ENCODE measurements at regions not wholly inside any gene's neighbourhood (a gene's known extent, or its start where the extent isn't known, plus 50 kb on each side); places are given as distances from the start of the nearest gene placed in this dataset.

DNA sequence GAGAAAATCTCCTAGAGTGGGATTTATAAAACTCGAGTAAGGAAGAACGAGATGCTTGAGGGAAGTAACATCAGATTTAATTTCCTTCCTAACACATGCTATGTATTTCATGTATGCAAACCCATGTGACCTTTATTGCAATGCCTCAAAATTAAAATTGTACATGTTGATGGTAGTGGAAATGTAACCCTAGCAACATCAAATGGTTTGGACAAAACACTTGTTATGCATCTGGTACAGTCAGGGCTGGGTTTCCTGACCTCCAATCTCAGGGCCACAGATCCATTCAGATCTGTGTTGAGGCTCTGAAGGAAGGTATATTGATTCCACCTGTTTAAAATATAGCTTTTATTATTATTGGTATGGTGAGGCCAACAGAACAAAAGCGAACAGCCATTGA, 246.0 kb downstream of the WNT5A start:
- in situ Hi-C loops (cut with MboI): no loop called here
- no peak overlapping the region for H3K4me3 ChIP-seq
- TF ChIP-seq ATF3 (IDR thresholded peaks at IDR 0.05; ENCODE audit: borderline replicate concordance, extremely low read depth, low read depth, low read length) (no peak), ETV6 (conservative IDR thresholded peaks at IDR 0.05 in 1 of 2, IDR thresholded peaks at IDR 0.05 in 1 of 2; ENCODE audit: borderline replicate concordance in 1 of 2, low read depth in 1 of 2) (no peak), ASH2L (IDR thresholded peaks at IDR 0.05; ENCODE audit: borderline replicate concordance, low read depth) (no peak), PBX3 (IDR thresholded peaks at IDR 0.05; ENCODE audit: insufficient replicate concordance, low read depth, low read length) (no peak), CBX3 (IDR thresholded peaks at IDR 0.05; ENCODE audit: borderline replicate concordance, low read depth) (no peak)
- TF ChIP-seq, protein P1, sequence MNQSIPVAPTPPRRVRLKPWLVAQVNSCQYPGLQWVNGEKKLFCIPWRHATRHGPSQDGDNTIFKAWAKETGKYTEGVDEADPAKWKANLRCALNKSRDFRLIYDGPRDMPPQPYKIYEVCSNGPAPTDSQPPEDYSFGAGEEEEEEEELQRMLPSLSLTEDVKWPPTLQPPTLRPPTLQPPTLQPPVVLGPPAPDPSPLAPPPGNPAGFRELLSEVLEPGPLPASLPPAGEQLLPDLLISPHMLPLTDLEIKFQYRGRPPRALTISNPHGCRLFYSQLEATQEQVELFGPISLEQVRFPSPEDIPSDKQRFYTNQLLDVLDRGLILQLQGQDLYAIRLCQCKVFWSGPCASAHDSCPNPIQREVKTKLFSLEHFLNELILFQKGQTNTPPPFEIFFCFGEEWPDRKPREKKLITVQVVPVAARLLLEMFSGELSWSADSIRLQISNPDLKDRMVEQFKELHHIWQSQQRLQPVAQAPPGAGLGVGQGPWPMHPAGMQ (IDR thresholded peaks at IDR 0.05; ENCODE audit: borderline replicate concordance): no peak
- H3K9me3 ChIP-seq (replicated peaks; ENCODE audit: control insufficient read depth, insufficient read depth, low read length): no peaks in the 10 kb centered on the region
- H2AFZ ChIP-seq (ENCODE audit: control insufficient read depth, low read depth, low read length): no peak overlapping the region
- ChIA-PET CTCF (no interaction called here), SMC1A (ENCODE audit: uncharacterized antibody, unreplicated experiment) (no interaction called here), POLR2A (no interaction called here), RAD21 (ENCODE audit: unreplicated experiment) (no interaction called here)
- no peaks in the 10 kb centered on the region for H3K27me3 ChIP-seq (replicated peaks in 1 of 2; ENCODE audit: control insufficient read depth in 2 of 2, insufficient read depth in 2 of 2, low read length in 1 of 2)
- no peaks in the 10 kb centered on the region for H3K36me3 ChIP-seq (ENCODE audit: control insufficient read depth in 2 of 2, insufficient read depth in 2 of 2, low read length in 1 of 2)
- FAIRE-seq: no peak
- H4K20me1 ChIP-seq (ENCODE audit: control insufficient read depth, insufficient read depth): no peaks in the 10 kb centered on the region
- no peak overlapping the region for H3K27ac ChIP-seq (ENCODE audit: control insufficient read depth, insufficient read depth)
- DNase-seq (ENCODE audit: low read depth, low spot score): no peak
- intact Hi-C loops (cut with micrococcal nuclease; ENCODE audit: unreplicated experiment): no loop called here
- no peak overlapping the region for H3K9ac ChIP-seq (ENCODE audit: control insufficient read depth, insufficient read depth, low read length)
- H3K4me1 ChIP-seq (ENCODE audit: control insufficient read depth, insufficient read depth, low read length): no peaks in the 10 kb centered on the region
- no peaks in the 10 kb centered on the region for H3K79me2 ChIP-seq (ENCODE audit: control insufficient read depth, insufficient read depth, low read length)
- no peak for ATAC-seq
- no peak overlapping the region for H3K4me2 ChIP-seq (ENCODE audit: control insufficient read depth, insufficient read depth)
- no TSS peak for BruUV-seq (replicated peaks)
- 0% methylated on average over 3 of the region's 3 CpGs for WGBS (ENCODE audit: insufficient coverage, insufficient replicate concordance, low lambda C conversion rate, missing lambda C conversion rate)

Measured in GM12878 (cell line).